ENCODE measurements at regions not wholly inside any gene's neighbourhood (a gene's known extent, or its start where the extent isn't known, plus 50 kb on each side); places are given as distances from the start of the nearest gene placed in this dataset.

DNA sequence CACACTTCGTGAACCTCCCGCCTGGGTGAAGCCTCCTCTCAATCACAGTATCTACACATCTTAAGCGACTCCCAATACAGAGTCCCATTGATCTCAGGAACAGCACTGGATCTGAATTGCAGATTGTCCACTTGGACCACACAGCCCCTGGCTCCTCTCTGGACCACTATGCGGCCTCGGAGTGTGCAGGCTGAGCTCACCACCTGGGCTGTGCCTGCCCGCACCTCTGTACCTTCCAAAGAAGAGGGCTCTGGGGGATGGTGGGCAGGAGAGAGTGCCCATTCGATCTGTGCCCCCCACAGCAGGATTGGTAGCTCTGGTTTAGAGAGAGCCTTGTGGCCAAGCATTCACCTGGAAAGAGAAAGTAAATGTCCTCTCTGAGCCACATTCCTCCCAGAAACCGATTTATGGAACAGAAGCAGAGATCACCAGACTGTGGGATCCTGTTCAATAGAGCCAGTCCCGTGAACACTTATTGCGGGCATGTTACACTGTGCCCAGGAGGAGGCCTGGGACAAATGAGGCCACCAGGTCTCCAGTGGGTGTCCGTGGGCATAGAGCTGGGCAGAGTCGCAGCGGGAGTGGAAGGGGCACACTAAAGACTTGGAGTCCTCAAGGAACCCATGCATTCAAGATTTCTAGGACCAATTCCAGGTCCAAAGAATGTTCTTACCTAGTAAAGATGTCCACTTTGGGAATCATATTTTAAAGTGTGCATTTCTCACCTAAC lies 141.6 kb upstream of the SOX1 start:
- no peak for DNase-seq (ENCODE audit: low read depth)

DNA sequence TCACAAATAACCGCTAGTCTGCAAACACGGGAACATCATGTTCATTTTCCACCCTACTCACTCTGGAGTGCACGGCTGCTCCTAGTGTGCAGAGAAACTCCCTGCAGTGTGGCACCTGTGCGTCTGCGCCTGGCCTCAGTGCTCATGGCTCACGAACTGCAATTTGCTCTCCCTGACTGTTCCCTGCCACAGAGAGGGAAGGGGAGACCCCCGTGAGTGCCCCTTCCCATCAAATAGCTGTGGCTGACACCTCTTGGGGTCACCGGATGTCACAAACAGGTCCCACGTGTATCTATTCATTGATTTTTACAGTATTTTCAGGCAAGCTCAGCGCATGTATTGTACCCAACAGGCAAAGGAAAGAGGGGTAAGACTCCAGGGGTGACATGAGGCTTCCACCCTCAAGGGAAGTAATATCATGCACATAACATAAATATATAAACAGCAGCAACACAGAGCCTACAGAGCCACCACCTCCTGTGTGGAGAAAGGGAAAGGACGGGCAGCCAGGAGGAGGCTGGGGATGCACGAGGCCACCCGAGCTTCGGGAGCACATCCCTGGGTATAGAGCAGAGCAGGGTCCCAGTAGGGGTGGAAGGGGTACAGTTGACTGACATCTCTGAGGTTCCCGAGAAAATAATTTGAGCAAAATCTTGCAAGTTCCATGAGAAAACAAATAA lies 140.3 kb upstream of the SOX1 start:
- DNase-seq (ENCODE audit: low read depth): no peak

DNA sequence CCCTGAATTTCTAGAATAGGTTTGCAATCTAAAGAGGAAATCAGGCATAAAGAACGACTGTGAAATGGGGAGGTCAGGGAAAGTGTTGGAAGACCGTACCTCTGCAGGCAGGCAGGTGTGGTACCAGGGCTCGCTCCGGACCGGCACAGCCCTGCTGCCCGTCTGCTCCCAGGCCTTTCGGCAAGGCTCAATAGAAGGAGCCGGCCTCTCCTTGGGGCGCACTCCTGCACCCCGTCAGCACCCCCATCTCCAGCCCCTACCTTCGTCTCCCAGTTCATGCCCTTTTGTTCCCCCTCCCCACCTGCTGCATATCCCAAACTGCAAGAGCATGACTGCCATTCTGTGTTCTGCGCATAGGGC lies 139.8 kb upstream of the SOX1 start:
- no peak for DNase-seq (ENCODE audit: low read depth)

DNA sequence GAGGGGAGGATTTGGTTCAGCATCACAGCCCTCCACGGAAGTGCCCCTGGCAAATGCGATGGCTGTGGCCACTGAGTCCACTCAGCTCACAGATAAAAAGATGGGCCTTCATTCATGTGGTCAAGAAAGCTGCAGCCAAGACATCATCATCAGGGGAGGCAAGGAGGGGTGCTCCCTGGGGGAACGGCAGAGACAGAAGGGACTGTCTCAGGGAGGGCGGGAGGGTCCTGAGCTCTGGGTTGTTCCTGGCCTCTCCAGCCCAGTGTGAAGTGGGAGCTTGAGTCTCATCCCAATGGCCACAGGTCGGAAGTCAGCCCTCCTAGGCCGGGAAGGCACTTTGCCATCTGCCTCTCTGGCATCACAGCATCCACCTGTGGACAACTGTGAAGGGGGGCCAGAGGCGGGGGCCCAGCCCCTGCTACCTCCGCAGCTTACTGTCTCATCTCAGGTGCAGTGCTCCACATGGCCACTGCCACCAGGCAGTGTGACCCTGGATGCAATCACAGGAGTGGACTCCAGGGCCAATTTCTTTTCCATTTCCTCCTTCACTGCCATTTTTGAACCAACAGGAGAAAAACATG lies 137.8 kb upstream of the SOX1 start:
- DNase-seq (ENCODE audit: low read depth): no peak

DNA sequence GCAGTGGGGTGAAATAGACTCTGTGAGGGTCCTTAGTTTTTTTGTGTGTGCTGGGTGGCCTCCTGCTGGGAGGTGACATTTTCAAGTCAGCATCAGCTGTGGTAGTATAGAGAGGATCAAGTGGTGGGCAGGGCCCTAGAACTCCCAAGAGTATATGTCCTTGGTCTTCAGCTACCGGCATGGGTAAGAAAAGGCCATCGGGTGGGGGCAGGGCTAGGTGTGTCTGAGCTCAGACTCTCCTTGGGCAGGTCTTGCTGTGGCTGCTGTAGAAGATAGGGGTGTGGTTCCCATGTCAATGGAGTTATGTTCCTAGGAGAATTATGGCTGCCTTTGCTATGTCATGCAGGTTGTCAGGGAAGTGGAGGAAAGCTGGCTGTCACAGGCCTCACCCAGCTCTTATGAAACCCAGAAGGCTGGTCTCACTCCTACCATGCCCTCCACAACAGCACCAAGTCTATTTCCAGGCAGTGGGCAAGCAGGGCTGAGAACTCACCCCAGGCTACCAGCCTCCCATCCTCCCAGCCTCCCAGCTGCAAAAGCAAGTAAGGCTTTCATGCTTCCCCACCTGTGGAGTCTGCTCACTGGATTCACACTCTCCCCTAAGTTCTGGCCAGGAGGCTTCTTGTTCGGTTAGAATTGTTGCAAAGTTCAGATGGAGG lies 130.6 kb upstream of the SOX1 start:
- DNase-seq (ENCODE audit: low read depth): no peak

DNA sequence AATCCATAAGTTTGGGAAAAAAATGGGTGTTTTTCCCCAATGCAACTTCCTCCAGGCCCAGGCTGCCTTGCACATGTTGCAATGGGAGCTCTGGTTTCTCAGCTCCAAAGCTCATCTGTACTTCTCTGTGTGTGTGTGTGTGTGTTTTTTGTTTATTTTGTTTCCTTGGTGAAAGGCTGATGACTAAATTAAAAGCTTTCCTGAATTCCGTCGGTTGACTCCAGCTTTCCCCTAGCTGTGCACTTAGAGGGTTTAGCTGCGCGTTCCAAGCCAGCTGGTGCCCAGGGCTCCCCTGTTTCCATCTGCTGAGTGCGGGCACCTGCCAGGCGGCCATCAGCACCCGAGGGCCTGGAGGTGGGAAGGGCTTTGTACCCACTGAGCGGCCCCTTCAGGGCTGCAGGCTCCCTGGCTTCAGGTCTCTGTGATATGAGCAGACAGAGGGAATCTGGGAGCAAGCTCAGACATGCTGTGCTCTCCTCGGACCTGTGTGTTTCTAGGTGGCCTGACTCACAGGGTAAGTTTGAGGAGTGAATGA lies 129.1 kb upstream of the SOX1 start:
- no peak for DNase-seq (ENCODE audit: low read depth)

DNA sequence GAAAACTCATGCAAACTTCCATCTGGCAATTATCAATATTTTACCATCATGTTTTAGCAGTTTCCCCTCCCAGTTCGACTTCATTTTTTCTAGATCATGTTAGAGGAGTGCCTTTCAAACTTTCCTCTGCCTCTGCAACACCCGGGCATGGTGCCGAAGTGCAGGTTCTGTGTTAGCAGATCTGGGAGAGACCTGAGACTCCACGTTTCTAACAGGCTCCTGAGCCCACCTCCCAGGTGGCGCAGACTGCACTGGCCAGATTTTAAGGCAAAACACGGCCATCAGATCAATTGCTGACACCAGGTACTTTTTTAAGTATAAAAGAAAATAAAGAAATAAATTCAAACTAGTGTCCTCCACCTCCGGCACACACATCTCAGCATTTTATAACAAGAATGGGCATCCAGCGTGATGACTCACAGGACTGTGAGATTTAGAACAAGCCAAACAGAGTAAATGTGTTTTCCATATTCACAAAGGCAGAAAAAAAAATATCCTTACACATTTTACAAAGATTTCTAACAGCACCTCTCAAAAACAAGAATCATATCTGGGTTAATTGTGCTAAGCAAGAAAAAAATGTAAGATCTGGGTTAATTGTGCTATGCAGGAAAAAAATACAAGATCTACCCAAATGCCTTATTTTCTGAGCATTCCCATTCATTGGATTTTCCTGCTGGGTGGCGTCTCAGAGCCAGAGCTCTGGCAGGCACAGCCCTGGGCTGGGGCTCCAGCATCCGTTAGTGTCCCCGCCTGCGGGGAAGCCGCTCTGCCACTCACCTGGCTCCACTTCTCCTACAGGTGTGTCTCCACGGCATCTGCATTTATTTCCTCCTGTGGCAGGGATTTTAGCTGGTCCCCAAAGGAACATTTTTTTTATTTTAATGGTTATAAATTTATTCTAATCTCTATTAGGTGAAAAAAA lies 127.9 kb upstream of the SOX1 start:
- DNase-seq (ENCODE audit: low read depth): no peak

DNA sequence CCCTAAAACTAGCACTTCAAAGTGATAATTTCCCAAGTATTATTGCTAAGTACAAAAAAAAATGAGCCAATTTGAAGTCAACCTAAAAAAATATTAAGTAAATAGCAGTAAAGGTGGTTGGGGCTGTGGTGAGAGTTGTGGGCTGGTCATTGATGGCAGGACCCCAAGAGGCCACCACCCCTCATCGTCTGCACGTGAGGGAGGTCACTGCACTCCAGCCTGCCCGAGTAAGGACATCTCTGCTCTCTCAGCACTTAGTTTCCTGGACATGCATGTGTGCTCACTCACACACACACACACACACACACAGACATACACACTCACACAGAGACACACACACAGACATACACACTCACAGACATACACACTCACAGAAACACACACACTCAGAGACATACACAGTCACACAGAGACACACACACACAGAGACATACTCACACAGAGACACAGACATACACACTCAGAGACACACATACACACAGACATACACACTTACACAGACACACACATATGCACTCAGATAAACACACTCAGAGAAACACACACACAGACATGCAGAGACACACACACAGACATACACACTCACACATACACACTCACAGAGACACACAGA lies 127.2 kb upstream of the SOX1 start:
- no peak for DNase-seq (ENCODE audit: low read depth)

DNA sequence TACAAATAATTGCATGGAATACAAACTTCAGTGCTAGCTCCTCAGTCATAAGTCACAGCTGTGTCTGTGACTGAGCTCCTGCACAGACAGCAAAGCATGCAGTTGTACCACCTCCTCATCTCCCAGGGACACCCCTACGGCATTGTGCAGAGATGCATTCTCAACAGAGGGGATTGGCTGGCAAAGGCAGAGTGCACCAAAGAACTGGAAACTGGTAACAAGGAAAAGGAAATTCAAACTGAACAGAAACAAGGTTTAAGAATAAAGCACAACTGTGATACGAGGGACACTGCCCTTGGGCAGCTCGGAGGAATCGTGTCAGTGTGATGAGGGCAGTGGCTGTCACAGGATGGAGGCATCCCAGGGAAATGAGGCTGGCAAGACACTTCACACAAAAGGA lies 126.1 kb upstream of the SOX1 start:
- no peak for DNase-seq (ENCODE audit: low read depth)

DNA sequence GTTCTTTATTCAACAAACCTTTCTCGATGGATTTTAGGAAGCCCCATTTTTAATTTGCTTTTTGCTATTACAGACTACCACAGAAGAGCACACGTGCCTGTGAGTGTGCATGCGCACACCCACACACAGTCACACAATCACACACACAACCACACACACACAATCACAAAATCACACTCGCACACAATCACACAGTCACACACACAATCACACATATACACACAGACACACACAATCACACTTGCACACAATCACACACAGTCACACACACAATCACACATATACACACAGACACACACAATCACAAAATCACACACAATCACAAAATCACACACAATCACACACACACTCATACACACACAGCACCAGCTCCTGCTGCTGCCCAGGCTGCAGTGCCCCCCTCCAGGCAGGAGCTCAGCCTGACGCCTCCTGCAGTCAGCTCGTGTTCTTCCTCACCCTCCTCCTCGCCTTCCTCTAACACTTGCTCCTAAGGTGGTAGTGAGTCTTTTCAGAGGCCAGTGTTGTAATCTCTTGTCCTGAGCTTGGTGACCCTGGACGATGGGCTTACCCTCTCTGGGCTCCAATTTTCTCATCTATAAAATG lies 125.0 kb upstream of the SOX1 start:
- DNase-seq (ENCODE audit: low read depth): no peak

DNA sequence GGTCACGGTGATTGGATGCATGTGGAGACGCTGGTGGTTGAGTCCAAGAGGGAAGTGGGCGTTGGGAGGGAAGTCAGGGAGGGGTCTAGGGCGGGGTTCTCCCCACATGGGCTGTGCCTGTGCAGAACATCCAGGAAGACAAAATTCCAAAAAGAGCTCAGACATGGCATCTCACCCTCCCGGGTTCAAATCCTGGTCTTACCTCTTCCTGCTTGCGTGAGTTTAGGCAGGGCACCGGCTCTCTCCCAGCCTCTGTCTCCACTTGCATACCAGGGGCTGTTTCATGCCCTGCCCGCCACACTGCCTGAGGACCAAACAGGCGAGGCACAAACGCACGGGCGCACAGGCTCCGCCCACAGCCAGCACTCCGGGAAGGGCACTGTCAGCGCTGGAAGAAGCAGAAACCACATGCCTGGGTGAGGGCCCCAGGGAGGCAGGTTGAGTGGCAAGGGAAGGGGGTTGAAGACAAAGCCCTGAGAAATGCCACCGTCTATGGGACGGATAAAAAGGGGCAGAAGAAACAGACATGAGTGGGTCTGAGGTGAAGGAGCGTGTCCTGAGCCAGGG lies 123.6 kb upstream of the SOX1 start:
- no peak for DNase-seq (ENCODE audit: low read depth)

DNA sequence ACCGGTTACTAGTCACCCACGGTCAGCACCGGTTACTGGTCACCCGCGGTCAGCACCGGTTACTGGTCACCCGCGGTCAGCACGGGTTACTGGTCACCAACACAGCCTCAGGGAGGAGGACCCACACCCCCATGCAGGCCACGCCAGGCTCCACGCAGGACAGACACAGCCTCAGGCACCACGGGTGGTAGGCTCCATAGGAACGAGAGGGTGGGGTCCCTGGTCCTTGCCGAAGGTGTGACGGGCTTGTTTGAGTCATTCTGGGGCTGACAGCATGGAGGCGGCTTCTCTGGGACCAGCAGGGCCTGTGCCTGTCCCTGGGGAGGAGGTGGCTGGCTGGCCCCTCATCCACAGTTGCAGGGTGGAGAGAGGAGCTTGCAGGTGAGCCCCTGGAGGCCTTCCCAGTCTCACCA lies 122.8 kb upstream of the SOX1 start:
- DNase-seq (ENCODE audit: low read depth): no peak

DNA sequence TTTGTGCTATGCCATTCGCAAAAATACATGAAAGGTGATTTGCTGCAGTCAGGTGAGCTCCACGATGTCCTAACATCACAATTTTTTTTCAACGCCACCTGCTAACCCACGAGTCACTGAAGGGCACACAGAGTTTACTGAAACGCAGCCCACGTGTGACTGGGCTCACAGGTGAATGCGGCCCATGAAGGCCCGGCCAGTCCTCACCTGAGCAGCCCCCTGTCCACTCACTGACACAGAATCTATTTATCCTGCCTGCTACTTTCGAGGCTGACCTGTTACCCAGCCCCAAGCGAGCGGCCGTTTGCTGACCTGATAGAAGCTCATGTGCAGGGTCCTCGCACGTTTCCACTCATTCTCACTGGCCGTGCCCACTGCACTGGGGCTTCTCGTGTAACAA lies 121.9 kb upstream of the SOX1 start:
- no peak for DNase-seq (ENCODE audit: low read depth)

DNA sequence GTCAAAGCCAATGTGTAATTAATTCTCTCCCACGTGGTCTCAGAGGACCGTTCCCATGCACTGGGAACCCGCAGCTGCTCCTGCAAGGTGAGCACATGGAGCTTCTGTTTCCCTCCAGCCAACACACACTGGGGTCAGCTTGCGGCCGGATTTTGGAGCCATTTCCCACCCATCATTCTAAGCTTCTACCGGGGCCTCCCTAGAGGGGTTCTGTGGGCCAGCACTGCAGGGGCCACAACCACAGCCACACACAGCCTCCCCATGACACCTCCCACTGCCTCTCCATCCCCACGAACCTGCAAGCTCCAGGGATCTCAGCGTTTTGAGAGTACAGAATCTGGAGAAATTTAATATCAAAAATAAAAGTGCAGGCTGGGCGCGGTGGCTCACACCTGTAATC lies 120.7 kb upstream of the SOX1 start:
- DNase-seq (ENCODE audit: low read depth): no peak

DNA sequence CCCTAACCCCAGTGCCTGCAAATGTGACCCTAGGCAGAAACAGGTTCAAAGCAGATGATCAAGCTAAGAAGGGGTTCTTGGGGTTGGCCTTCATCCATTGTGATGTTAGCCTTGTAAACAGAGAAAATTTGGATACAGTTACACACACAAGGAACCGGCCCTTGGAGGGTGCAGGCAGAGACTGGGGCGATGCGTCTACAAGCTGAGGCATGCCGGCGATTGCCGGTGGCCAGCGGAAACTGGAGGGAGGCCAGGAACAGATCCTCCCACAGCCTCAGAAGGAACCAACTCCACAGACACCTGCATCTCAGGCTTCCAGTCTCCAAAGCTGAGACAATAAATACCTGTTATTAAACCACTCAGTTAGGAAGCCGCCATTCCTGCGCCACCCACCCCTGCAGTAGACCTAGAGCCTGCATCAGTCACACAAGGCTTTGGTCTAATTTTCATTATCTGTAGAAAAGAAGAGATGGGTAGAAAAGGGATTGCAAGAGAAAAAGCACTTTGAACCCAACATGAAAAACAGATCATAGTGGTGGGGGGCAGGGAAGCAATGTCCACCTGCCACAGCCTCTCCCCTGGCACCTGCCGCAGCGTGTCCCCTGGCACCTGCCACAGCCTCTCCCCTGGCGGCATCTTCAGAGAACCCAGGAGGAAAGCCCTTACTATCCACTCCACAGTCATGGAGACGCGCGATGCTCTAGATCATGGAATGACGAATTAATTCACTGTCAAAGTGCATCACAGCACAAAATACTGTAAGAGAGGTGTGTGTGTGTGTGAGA lies 119.7 kb upstream of the SOX1 start:
- DNase-seq (ENCODE audit: low read depth): no peak

DNA sequence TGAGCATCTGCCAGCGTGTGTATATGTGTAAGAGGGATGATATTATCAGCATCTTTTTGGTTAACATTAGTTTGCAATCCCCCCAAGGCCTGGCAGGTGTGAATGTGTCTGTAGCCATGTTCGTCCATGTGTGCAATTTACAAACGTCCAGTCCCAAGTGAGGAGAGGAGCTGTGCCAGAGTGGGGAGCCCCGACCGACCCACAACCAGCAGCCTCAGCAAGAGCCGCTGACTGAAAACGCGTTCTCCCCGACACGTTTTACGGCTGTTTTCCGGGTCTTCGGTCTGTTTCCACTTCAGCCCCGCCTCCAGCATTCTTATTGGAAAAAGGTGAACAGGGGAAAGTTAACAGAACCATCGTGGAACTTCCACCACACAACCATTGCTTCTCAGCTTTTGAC lies 119.1 kb upstream of the SOX1 start:
- no peak for DNase-seq (ENCODE audit: low read depth)

DNA sequence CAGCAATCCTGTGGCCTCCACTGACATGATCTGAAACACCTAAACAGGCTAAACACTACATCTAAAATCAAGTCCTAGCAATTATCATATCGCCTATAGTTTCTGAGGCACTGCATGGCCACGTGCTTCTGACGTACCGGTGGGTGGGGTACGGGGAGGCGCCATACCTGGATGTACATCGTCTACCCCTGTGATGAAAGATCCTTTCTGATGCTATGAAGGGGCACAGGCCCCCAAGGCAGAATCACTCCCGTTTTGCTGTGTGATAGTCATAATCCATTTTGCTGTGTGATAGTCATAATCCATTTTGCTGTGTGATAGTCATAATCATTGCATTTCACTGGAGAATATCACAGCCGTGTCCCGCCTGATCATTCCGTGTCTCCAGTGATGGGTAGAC lies 118.7 kb upstream of the SOX1 start:
- no peak for DNase-seq (ENCODE audit: low read depth)

DNA sequence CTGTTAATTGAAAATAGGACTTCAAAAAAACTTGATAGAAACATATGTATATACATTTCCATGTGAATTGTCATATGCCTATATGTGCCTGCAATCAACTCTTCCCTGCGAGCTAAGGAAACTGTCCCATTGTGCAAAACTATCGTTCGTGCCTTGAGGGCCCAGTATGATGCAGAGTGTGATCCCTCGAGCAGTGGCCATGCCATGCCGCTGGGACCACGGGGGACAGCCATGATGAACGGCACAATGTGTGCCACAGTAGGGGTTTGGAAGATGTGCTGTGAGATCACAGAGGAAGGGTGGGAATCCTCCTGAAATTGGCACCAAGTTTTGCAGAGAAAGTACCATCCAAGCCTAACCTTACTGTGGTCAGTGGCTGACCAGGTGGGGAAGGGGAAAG lies 118.1 kb upstream of the SOX1 start:
- DNase-seq (ENCODE audit: low read depth): no peak

DNA sequence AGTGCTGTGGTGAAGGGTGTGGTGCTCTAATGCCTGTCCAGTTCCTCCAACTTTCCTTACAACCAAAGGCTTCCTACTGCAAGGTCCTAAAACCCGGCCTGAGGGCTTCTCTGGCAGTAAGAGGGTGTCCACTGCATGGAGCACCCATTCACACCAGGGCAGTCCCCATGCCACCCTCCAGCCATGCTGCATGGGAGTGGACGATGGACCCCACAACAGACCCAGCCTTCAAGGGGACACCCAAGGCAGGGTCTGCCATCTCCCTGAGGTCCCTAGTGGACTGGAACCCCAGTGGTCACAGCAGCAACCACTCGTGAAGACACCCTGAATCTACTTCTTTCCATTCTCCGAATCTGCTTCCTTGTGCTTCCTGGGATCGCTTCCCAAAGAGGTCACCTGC lies 117.6 kb upstream of the SOX1 start:
- DNase-seq (ENCODE audit: low read depth): no peak

DNA sequence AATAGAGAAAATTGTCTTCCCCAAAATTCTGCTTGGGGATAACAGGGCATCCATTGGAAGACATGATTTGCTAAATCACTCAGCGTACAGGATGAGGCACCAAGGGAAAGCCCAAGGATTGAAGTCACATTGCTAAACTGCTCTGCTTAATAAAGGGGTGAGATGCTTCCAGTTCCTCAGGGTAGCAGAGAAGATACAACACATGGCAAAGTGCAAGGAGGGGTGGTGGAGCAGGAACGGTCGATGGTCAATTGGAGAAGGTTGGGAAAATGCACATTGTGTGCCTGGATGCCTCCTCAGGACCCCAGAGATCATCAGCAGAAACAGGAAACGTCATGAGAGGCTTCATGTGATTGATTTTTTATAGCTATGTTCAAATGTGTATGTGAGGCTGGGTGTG lies 116.3 kb upstream of the SOX1 start:
- no peak for DNase-seq (ENCODE audit: low read depth)

Measured in RPMI7951 (cell line).